Right lobe of liver (tissue), 4 donors: ENCODE measurements at regions not wholly inside any gene's neighbourhood (a gene's known extent, or its start where the extent isn't known, plus 50 kb on each side); places are given as distances from the start of the nearest gene placed in this dataset.

Experiments
- POLR2A ChIP-seq: fragments of 450-650 bp; IDR thresholded peaks from one replicate; pipeline ENCODE4 v1.6.1; 2017; ENCODE audit warnings: antibody characterized with exemption, mild to moderate bottlenecking
- TF ChIP-seq, protein P1 (sequence below), 4 donors: fragments of 200-600 bp in 3 of 4; fragments of 450-650 bp in 1 of 4; IDR thresholded peaks; one replicate each; pipeline versions ENCODE4 v1.5.1 to v1.8.0; 2016 to 2022; ENCODE audit warnings: antibody characterized with exemption in 4 of 4, mild to moderate bottlenecking in 2 of 4
- donor health status: DM: no; HTN: no; CAD: no.
- donor health status: DM: no; HTN: no; CAD: no.
- donor health status: DM: no; HTN: yes; CAD: no.

DNA sequence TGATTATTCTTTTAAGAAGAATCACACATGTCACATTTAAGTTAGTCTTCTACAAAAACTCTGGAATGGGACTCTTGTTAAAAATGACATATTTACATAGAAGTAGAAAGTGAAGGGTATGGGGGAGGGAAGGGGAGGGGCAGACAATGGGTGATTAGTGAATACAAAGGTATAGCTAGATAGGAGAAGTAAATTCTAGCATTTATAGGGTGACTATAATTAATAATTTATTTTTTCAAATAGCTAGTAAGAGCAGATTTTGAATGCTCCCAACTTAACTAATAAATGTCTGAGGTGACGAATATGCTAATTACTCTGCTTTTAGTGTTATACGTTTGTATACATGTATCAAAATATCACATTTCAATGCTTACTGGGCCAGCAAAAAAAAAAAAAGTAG is 59.4 kb downstream of the BLTP3B start:
- TF ChIP-seq, protein P1, sequence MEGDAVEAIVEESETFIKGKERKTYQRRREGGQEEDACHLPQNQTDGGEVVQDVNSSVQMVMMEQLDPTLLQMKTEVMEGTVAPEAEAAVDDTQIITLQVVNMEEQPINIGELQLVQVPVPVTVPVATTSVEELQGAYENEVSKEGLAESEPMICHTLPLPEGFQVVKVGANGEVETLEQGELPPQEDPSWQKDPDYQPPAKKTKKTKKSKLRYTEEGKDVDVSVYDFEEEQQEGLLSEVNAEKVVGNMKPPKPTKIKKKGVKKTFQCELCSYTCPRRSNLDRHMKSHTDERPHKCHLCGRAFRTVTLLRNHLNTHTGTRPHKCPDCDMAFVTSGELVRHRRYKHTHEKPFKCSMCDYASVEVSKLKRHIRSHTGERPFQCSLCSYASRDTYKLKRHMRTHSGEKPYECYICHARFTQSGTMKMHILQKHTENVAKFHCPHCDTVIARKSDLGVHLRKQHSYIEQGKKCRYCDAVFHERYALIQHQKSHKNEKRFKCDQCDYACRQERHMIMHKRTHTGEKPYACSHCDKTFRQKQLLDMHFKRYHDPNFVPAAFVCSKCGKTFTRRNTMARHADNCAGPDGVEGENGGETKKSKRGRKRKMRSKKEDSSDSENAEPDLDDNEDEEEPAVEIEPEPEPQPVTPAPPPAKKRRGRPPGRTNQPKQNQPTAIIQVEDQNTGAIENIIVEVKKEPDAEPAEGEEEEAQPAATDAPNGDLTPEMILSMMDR (IDR thresholded peaks at IDR 0.05), result no peak
- no peak for TF ChIP-seq POLR2A
